NT2/D1 (cell line): ENCODE measurements at regions not wholly inside any gene's neighbourhood (a gene's known extent, or its start where the extent isn't known, plus 50 kb on each side); places are given as distances from the start of the nearest gene placed in this dataset.

Experiments used
- DNase-seq: peaks from one replicate; pipeline ENCODE4 v3.0.0-alpha.2; 2011; ENCODE audit warnings: low read depth, low spot score
- H3K27me3 ChIP-seq: 2 replicates; pipeline ENCODE4 v1.6.0; 2011; ENCODE audit warnings: mild to moderate bottlenecking; ENCODE audit not compliant: insufficient read length, insufficient read depth
- H3K36me3 ChIP-seq: 2 replicates; pipeline ENCODE4 v1.6.1; 2011; ENCODE audit warnings: mild to moderate bottlenecking, low read length, mixed read lengths; ENCODE audit not compliant: insufficient read depth, insufficient read length
- H3K4me1 ChIP-seq: 2 replicates; pipeline ENCODE4 v1.5.1; 2011; ENCODE audit not compliant: insufficient read depth, insufficient read length
- H3K4me3 ChIP-seq: 2 replicates; pipeline ENCODE4 v1.5.1; 2011; ENCODE audit warnings: low read depth; ENCODE audit not compliant: insufficient read length
- H3K9ac ChIP-seq: 2 replicates; pipeline ENCODE4 v1.6.0; 2011; ENCODE audit warnings: low read depth; ENCODE audit not compliant: insufficient read length
- H3K9me3 ChIP-seq: 2 replicates; pipeline ENCODE4 v1.5.1; 2011; ENCODE audit warnings: mild to moderate bottlenecking, low read length; ENCODE audit not compliant: insufficient read depth
- SUZ12 ChIP-seq: IDR thresholded peaks from 2 replicates; pipeline ENCODE4 v1.6.1; 2011; ENCODE audit not compliant: insufficient read length, insufficient read depth; ENCODE audit errors: extremely low read depth
- YY1 ChIP-seq: IDR thresholded peaks from 2 replicates; pipeline ENCODE4 v1.6.1; 2011; ENCODE audit not compliant: insufficient read length, insufficient read depth
- ZNF274 ChIP-seq: IDR thresholded peaks from 2 replicates; pipeline ENCODE4 v1.6.1; 2011; ENCODE audit warnings: mild to moderate bottlenecking, low read depth, low read length

- Histone ChIP-seq H3K4me3 (no peak overlapping the region), H3K4me1 (peaks cover 1% of the 10 kb centered on the region), H3K9ac (no peak overlapping the region), H3K36me3 (no peaks in the 10 kb centered on the region), H3K27me3 (no peaks in the 10 kb centered on the region), H3K9me3 (no peaks in the 10 kb centered on the region)
- no peak for DNase-seq
- TF ChIP-seq YY1 (no peak), ZNF274 (no peak), SUZ12 (no peak)
These were observed 96.3 kb upstream of the CPEB4 start for GRCh38 chr5:173791878-173792277.

- H3K27me3 ChIP-seq = no peaks in the 10 kb centered on the region
- H3K4me3 ChIP-seq = no peak overlapping the region
- H3K36me3 ChIP-seq = no peaks in the 10 kb centered on the region
- H3K4me1 ChIP-seq = no peaks in the 10 kb centered on the region
- DNase-seq = no peak
- no peaks in the 10 kb centered on the region for H3K9me3 ChIP-seq
- no peak overlapping the region for H3K9ac ChIP-seq
- TF ChIP-seq ZNF274 (no peak), SUZ12 (no peak), YY1 (no peak)
These were observed 95.2 kb upstream of the CPEB4 start for GRCh38 chr5:173792781-173793547.

- Histone ChIP-seq H3K4me1 (peaks cover 3% of the 10 kb centered on the region), H3K9ac (no peak overlapping the region), H3K4me3 (no peak overlapping the region), H3K9me3 (no peaks in the 10 kb centered on the region), H3K27me3 (peaks cover 2% of the 10 kb centered on the region), H3K36me3 (no peaks in the 10 kb centered on the region)
- no peak for DNase-seq
- no peak for TF ChIP-seq ZNF274
- no peak for TF ChIP-seq YY1
- TF ChIP-seq SUZ12 = no peak
These were observed 94.3 kb upstream of the CPEB4 start for GRCh38 chr5:173793648-173794548.

- Histone ChIP-seq H3K4me1 (peaks cover 3% of the 10 kb centered on the region), H3K27me3 (peaks cover 2% of the 10 kb centered on the region), H3K4me3 (no peak overlapping the region), H3K9me3 (no peaks in the 10 kb centered on the region), H3K9ac (no peak overlapping the region), H3K36me3 (no peaks in the 10 kb centered on the region)
- no peak for TF ChIP-seq ZNF274
- TF ChIP-seq SUZ12 = no peak
- TF ChIP-seq YY1 = no peak
- DNase-seq = no peak
These were observed 93.2 kb upstream of the CPEB4 start for GRCh38 chr5:173794901-173795416.

GRCh38 chr5:173795601-173796000 lies 92.5 kb upstream of the CPEB4 start:
- no peak overlapping the region for H3K9ac ChIP-seq
- no peak overlapping the region for H3K4me3 ChIP-seq
- peaks cover 2% of the 10 kb centered on the region for H3K27me3 ChIP-seq
- no peaks in the 10 kb centered on the region for H3K9me3 ChIP-seq
- H3K36me3 ChIP-seq = no peaks in the 10 kb centered on the region
- no peak for DNase-seq
- TF ChIP-seq SUZ12 = no peak
- TF ChIP-seq YY1 = no peak
- TF ChIP-seq ZNF274 = no peak
- H3K4me1 ChIP-seq = peaks cover 3% of the 10 kb centered on the region

- H3K4me1 ChIP-seq = peaks cover 3% of the 10 kb centered on the region
- H3K4me3 ChIP-seq = no peak overlapping the region
These were observed 91.2 kb upstream of the CPEB4 start for GRCh38 chr5:173796721-173797495.

More at GRCh38 chr5:173796721-173797495, 91.2 kb upstream of the CPEB4 start:
- no peaks in the 10 kb centered on the region for H3K36me3 ChIP-seq
- no peaks in the 10 kb centered on the region for H3K9me3 ChIP-seq
- peaks cover 2% of the 10 kb centered on the region for H3K27me3 ChIP-seq
- H3K9ac ChIP-seq = no peak overlapping the region
- no peak for DNase-seq
- TF ChIP-seq SUZ12 = no peak
- TF ChIP-seq ZNF274 = no peak
- TF ChIP-seq YY1 = no peak
